Ishikawa (cell line): ENCODE measurements at regions not wholly inside any gene's neighbourhood (a gene's known extent, or its start where the extent isn't known, plus 50 kb on each side); places are given as distances from the start of the nearest gene placed in this dataset.

ENCODE experiments used
- CEBPB ChIP-seq: IDR thresholded peaks from 2 replicates; pipeline ENCODE4 v1.6.1; 2012
- CREB1 ChIP-seq: IDR thresholded peaks from 2 replicates; pipeline ENCODE4 v1.6.1; 2012; ENCODE audit warnings: low read depth
- EGR1 ChIP-seq: IDR thresholded peaks from 2 replicates; pipeline ENCODE4 v1.6.1; 2012
- EP300 ChIP-seq: IDR thresholded peaks from 2 replicates; pipeline ENCODE4 v1.6.1; 2012; ENCODE audit warnings: borderline replicate concordance
- FOXM1 ChIP-seq: IDR thresholded peaks from 2 replicates; pipeline ENCODE4 v1.6.1; 2012; ENCODE audit warnings: low read depth, borderline replicate concordance
- NFIC ChIP-seq: IDR thresholded peaks from 2 replicates; pipeline ENCODE4 v1.6.1; 2012
- RAD21 ChIP-seq: IDR thresholded peaks from 2 replicates; pipeline ENCODE4 v1.6.1; 2012; ENCODE audit warnings: low read depth
- TAF1 ChIP-seq: IDR thresholded peaks from 2 replicates; pipeline ENCODE4 v1.6.1; 2012; ENCODE audit warnings: low read depth, mild to moderate bottlenecking
- TCF12 ChIP-seq: IDR thresholded peaks from 2 replicates; pipeline ENCODE4 v1.6.1; 2012; ENCODE audit warnings: low read depth
- TEAD4 ChIP-seq: IDR thresholded peaks from 2 replicates; pipeline ENCODE4 v1.6.1; 2012
- YY1 ChIP-seq: IDR thresholded peaks from 2 replicates; pipeline ENCODE4 v1.6.1; 2012; ENCODE audit warnings: low read depth
- ZBTB7A ChIP-seq: IDR thresholded peaks from 2 replicates; pipeline ENCODE4 v1.6.1; 2012; ENCODE audit warnings: low read depth
- TF ChIP-seq, protein P1 (sequence below): IDR thresholded peaks from 2 replicates; pipeline ENCODE4 v1.6.1; 2012
- TF ChIP-seq, protein P2 (sequence below): IDR thresholded peaks from 2 replicates; pipeline ENCODE4 v1.6.1; 2012; ENCODE audit warnings: low read depth, mild to moderate bottlenecking
- TF ChIP-seq, protein P3 (sequence below): IDR thresholded peaks from 2 replicates; pipeline ENCODE4 v1.6.1; 2012

DNA sequence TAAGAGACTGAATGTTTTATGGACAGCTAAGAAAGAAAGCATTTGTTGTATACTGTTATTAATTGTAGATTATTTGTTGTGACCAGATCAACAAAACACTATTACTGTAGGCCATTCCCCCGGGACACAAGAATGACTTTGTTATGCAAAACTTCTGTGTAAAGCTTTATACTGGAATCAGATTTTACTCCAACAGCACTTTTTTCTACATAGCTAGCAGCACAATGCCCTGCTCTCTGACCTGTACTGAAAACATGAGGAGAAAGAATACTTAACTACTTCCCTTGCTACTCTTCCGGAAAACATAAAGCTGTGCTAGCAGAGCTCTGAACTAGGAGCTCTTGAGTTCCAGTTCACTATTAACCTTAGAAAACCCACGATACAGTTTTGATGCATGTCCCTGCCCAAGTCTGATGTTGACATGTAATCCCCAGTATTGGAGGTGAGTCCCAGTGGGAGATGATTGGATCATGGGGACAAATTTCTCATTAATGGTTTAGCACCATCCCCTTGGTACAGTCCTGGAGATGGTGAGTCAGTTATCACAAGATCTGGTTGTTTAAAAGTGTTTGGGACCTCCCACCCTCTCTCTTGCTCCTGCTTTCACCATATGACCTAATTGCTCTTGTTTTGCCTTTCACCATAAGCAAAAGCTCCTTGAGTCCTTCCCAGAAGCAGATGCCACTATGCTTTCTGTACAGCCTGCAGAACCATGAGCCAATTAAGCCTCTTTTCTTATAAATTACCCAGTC is 601.1 kb upstream of the PIK3C3 start:
- TF ChIP-seq RAD21, result no peak
- no peak for TF ChIP-seq CREB1
- TF ChIP-seq, protein P1, sequence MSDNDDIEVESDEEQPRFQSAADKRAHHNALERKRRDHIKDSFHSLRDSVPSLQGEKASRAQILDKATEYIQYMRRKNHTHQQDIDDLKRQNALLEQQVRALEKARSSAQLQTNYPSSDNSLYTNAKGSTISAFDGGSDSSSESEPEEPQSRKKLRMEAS, result no peak
- no peak for TF ChIP-seq FOXM1
- TF ChIP-seq, protein P2, sequence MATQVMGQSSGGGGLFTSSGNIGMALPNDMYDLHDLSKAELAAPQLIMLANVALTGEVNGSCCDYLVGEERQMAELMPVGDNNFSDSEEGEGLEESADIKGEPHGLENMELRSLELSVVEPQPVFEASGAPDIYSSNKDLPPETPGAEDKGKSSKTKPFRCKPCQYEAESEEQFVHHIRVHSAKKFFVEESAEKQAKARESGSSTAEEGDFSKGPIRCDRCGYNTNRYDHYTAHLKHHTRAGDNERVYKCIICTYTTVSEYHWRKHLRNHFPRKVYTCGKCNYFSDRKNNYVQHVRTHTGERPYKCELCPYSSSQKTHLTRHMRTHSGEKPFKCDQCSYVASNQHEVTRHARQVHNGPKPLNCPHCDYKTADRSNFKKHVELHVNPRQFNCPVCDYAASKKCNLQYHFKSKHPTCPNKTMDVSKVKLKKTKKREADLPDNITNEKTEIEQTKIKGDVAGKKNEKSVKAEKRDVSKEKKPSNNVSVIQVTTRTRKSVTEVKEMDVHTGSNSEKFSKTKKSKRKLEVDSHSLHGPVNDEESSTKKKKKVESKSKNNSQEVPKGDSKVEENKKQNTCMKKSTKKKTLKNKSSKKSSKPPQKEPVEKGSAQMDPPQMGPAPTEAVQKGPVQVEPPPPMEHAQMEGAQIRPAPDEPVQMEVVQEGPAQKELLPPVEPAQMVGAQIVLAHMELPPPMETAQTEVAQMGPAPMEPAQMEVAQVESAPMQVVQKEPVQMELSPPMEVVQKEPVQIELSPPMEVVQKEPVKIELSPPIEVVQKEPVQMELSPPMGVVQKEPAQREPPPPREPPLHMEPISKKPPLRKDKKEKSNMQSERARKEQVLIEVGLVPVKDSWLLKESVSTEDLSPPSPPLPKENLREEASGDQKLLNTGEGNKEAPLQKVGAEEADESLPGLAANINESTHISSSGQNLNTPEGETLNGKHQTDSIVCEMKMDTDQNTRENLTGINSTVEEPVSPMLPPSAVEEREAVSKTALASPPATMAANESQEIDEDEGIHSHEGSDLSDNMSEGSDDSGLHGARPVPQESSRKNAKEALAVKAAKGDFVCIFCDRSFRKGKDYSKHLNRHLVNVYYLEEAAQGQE, result no peak
- no peak for TF ChIP-seq TEAD4
- no peak for TF ChIP-seq EP300
- TF ChIP-seq TAF1, result no peak
- no peak for TF ChIP-seq EGR1
- TF ChIP-seq CEBPB, result no peak
- TF ChIP-seq, protein P3, sequence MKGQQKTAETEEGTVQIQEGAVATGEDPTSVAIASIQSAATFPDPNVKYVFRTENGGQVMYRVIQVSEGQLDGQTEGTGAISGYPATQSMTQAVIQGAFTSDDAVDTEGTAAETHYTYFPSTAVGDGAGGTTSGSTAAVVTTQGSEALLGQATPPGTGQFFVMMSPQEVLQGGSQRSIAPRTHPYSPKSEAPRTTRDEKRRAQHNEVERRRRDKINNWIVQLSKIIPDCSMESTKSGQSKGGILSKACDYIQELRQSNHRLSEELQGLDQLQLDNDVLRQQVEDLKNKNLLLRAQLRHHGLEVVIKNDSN, result no peak

- no peak for TF ChIP-seq EP300
- TF ChIP-seq TAF1, result no peak
- TF ChIP-seq, protein P3, result no peak
- TF ChIP-seq, protein P1, result no peak
- TF ChIP-seq, protein P2, result no peak
- no peak for TF ChIP-seq CREB1
- TF ChIP-seq ZBTB7A, result no peak
- TF ChIP-seq NFIC, result no peak
- TF ChIP-seq TEAD4, result no peak
- TF ChIP-seq FOXM1, result no peak
- TF ChIP-seq RAD21, result no peak
- TF ChIP-seq TCF12, result no peak
- no peak for TF ChIP-seq CEBPB
- TF ChIP-seq EGR1, result no peak
- TF ChIP-seq YY1, result no peak
Measured at GRCh38 chr18:41351430-41351829, 603.6 kb upstream of the PIK3C3 start.

- TF ChIP-seq EP300, result no peak
- no peak for TF ChIP-seq FOXM1
- TF ChIP-seq TEAD4, result no peak
- TF ChIP-seq TCF12, result no peak
- TF ChIP-seq ZBTB7A, result no peak
- TF ChIP-seq CEBPB, result no peak
- TF ChIP-seq EGR1, result no peak
Measured at GRCh38 chr18:41347057-41347456, 608.0 kb upstream of the PIK3C3 start.

GRCh38 chr18:41343808-41344207 is 611.2 kb upstream of the PIK3C3 start:
- no peak for TF ChIP-seq FOXM1

DNA sequence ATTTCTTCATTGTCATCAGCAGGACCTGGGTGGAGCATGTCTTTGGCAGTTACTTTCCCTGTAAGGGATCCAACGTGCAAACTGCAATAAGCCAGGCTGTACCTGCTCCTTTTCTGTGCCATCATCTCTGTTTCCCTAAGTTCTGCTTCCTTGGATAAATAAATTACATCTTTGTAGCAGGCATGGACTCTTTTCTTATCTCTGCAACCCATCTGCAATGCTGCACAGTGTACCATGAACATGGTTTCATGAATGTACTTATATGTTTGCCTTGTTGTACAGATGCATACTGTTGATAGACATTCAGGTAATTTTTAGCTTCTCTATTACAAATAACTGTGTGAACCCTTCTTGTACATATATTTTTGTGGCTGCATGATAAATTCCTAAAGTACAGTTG is 616.7 kb upstream of the PIK3C3 start:
- no peak for TF ChIP-seq RAD21
- no peak for TF ChIP-seq YY1
- TF ChIP-seq EGR1, result no peak
- no peak for TF ChIP-seq NFIC
- TF ChIP-seq, protein P1, result no peak
- no peak for TF ChIP-seq TEAD4
- TF ChIP-seq, protein P2, result no peak
- no peak for TF ChIP-seq TAF1
- TF ChIP-seq TCF12, result no peak
- no peak for TF ChIP-seq EP300
- TF ChIP-seq CREB1, result no peak
- TF ChIP-seq ZBTB7A, result no peak
- TF ChIP-seq FOXM1, result no peak
- TF ChIP-seq, protein P3, result no peak
- TF ChIP-seq CEBPB, result no peak
